Liver (tissue), 3 donors: ENCODE measurements at regions not wholly inside any gene's neighbourhood (a gene's known extent, or its start where the extent isn't known, plus 50 kb on each side); places are given as distances from the start of the nearest gene placed in this dataset.

ENCODE experiments used
- EGR1 ChIP-seq, 2 donors: IDR thresholded peaks; 2 replicates each; pipeline ENCODE4 v1.6.1; 2016 to 2018; ENCODE audit warnings: antibody characterized with exemption in 2 of 2, low read depth in 2 of 2
- FOXA1 ChIP-seq: IDR thresholded peaks from 2 replicates; pipeline ENCODE4 v1.6.1; 2016; ENCODE audit warnings: antibody characterized with exemption
- GABPA ChIP-seq, 2 donors: IDR thresholded peaks in 1 of 2; conservative IDR thresholded peaks in 1 of 2; 2 replicates each; pipeline ENCODE4 v1.6.1; 2016; ENCODE audit warnings: antibody characterized with exemption in 2 of 2, mild to moderate bottlenecking in 1 of 2, moderate library complexity in 1 of 2
- JUND ChIP-seq, 2 donors: IDR thresholded peaks; 2 replicates each; pipeline ENCODE4 v1.6.1; 2016; ENCODE audit warnings: antibody characterized with exemption in 2 of 2
- RAD21 ChIP-seq, 2 donors: IDR thresholded peaks; 2 replicates each; pipeline ENCODE4 v1.6.1; 2016; ENCODE audit warnings: antibody characterized with exemption in 2 of 2, mild to moderate bottlenecking in 2 of 2
- SP1 ChIP-seq: IDR thresholded peaks from 2 replicates; pipeline ENCODE4 v1.6.1; 2018; ENCODE audit warnings: antibody characterized with exemption, mild to moderate bottlenecking
- TAF1 ChIP-seq: conservative IDR thresholded peaks from 2 replicates; pipeline ENCODE4 v1.6.1; 2016; ENCODE audit warnings: antibody characterized with exemption, mild to moderate bottlenecking
- YY1 ChIP-seq: IDR thresholded peaks from 2 replicates; pipeline ENCODE4 v1.6.1; 2016; ENCODE audit warnings: antibody characterized with exemption, mild to moderate bottlenecking
- TF ChIP-seq, protein P1 (sequence below): fragments of 150-350 bp; IDR thresholded peaks from 2 replicates; pipeline ENCODE4 v1.5.1; 2017; ENCODE audit warnings: improper control_type of control experiment, low read depth, low read length; ENCODE audit not compliant: missing input control
- TF ChIP-seq, protein P2 (sequence below): IDR thresholded peaks from 2 replicates; pipeline ENCODE4 v1.6.1; 2016; ENCODE audit warnings: antibody characterized with exemption, mild to moderate bottlenecking
- TF ChIP-seq, protein P3 (sequence below): IDR thresholded peaks from 2 replicates; pipeline ENCODE4 v1.6.1; 2016; ENCODE audit warnings: antibody characterized with exemption
- TF ChIP-seq, protein P4 (sequence below): IDR thresholded peaks from 2 replicates; pipeline ENCODE4 v1.6.1; 2016; ENCODE audit warnings: antibody characterized with exemption
- donor health status: healthy.
- donor health status: healthy.

DNA sequence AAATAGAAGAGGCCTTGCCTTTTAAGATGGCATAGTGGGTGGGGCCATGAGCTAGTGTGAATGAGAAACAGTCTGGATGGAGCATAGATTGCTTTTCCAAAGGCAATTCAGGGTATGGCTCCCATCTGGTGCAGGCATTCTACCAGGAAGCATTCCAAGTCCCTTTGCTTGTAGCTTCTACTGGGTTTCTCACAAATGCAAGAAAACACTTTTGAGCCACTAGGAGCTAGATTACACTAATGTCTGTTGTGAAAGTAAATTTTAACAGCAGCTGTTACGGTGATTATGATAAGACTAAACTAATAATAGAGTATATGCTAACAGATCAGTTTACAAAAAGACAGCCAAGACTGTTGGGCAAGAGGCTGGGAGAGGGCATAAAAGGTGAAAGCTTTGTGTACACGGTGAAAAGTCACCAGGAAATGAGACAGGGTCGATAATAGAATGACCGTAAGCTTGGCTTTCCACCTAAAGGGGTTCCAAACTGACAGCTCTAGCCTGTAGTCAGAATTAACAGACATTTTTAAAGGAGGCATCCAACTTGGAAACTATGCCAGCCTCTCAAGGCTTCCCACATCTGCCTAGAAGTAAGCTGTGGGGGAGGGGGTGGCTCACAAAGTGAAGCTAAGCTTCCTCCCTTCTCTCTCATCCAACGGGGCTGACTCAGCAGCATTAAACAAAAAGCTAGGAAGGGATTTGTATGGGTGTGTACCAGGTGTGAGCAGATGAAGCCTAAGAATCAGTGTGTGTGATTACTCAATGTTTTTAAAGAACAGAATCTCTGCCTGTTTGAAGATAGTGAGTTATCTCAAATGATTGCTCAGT, 61.1 kb upstream of the GPD1L start:
- TF ChIP-seq, protein P1, sequence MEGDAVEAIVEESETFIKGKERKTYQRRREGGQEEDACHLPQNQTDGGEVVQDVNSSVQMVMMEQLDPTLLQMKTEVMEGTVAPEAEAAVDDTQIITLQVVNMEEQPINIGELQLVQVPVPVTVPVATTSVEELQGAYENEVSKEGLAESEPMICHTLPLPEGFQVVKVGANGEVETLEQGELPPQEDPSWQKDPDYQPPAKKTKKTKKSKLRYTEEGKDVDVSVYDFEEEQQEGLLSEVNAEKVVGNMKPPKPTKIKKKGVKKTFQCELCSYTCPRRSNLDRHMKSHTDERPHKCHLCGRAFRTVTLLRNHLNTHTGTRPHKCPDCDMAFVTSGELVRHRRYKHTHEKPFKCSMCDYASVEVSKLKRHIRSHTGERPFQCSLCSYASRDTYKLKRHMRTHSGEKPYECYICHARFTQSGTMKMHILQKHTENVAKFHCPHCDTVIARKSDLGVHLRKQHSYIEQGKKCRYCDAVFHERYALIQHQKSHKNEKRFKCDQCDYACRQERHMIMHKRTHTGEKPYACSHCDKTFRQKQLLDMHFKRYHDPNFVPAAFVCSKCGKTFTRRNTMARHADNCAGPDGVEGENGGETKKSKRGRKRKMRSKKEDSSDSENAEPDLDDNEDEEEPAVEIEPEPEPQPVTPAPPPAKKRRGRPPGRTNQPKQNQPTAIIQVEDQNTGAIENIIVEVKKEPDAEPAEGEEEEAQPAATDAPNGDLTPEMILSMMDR = no peak
- peak in 1 of 2 donors; percentile 74 for TF ChIP-seq JUND (IDR thresholded peaks at IDR 0.05)
- no peak for TF ChIP-seq GABPA (IDR thresholded peaks at IDR 0.05 in 1 of 2, conservative IDR thresholded peaks at IDR 0.05 in 1 of 2)
- peak in 1 of 2 donors; percentile 41 for TF ChIP-seq RAD21 (IDR thresholded peaks at IDR 0.05)
- TF ChIP-seq FOXA1 = peak; percentile 85
- TF ChIP-seq, protein P2, sequence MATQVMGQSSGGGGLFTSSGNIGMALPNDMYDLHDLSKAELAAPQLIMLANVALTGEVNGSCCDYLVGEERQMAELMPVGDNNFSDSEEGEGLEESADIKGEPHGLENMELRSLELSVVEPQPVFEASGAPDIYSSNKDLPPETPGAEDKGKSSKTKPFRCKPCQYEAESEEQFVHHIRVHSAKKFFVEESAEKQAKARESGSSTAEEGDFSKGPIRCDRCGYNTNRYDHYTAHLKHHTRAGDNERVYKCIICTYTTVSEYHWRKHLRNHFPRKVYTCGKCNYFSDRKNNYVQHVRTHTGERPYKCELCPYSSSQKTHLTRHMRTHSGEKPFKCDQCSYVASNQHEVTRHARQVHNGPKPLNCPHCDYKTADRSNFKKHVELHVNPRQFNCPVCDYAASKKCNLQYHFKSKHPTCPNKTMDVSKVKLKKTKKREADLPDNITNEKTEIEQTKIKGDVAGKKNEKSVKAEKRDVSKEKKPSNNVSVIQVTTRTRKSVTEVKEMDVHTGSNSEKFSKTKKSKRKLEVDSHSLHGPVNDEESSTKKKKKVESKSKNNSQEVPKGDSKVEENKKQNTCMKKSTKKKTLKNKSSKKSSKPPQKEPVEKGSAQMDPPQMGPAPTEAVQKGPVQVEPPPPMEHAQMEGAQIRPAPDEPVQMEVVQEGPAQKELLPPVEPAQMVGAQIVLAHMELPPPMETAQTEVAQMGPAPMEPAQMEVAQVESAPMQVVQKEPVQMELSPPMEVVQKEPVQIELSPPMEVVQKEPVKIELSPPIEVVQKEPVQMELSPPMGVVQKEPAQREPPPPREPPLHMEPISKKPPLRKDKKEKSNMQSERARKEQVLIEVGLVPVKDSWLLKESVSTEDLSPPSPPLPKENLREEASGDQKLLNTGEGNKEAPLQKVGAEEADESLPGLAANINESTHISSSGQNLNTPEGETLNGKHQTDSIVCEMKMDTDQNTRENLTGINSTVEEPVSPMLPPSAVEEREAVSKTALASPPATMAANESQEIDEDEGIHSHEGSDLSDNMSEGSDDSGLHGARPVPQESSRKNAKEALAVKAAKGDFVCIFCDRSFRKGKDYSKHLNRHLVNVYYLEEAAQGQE = peak; percentile 36
- TF ChIP-seq SP1 = peak; percentile 79
- no peak for TF ChIP-seq EGR1 (IDR thresholded peaks at IDR 0.05; ENCODE audit: low read depth in 2 of 2)
- TF ChIP-seq, protein P3, sequence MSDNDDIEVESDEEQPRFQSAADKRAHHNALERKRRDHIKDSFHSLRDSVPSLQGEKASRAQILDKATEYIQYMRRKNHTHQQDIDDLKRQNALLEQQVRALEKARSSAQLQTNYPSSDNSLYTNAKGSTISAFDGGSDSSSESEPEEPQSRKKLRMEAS = peak; percentile 50
- TF ChIP-seq, protein P4, sequence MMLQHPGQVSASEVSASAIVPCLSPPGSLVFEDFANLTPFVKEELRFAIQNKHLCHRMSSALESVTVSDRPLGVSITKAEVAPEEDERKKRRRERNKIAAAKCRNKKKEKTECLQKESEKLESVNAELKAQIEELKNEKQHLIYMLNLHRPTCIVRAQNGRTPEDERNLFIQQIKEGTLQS = peak; percentile 34
- peak; percentile 79 for TF ChIP-seq YY1
- no peak for TF ChIP-seq TAF1
